Upper lobe of left lung (tissue), 4 donors: ENCODE measurements at regions not wholly inside any gene's neighbourhood (a gene's known extent, or its start where the extent isn't known, plus 50 kb on each side); places are given as distances from the start of the nearest gene placed in this dataset.

Source experiments
- CTCF ChIP-seq, 6 experiments: fragments of 450-650 bp in 4 of 6; fragments of 200-600 bp in 2 of 6; sonication (generic) in 2 of 6; IDR thresholded peaks; one replicate each; pipeline ENCODE4 v1.5.1; 2016 to 2019; ENCODE audit warnings: antibody characterized with exemption in 6 of 6
- EP300 ChIP-seq, 4 donors: sonication (generic); formaldehyde crosslinking; IDR thresholded peaks; one replicate each; pipeline ENCODE4 v1.5.1; 2017; ENCODE audit warnings: antibody characterized with exemption in 4 of 4, control low read depth in 2 of 4
- POLR2A ChIP-seq, 4 donors: fragments of 450-650 bp; IDR thresholded peaks; one replicate each; pipeline ENCODE4 v1.5.1; 2016 to 2017; ENCODE audit warnings: antibody characterized with exemption in 4 of 4, mild to moderate bottlenecking in 2 of 4

DNA sequence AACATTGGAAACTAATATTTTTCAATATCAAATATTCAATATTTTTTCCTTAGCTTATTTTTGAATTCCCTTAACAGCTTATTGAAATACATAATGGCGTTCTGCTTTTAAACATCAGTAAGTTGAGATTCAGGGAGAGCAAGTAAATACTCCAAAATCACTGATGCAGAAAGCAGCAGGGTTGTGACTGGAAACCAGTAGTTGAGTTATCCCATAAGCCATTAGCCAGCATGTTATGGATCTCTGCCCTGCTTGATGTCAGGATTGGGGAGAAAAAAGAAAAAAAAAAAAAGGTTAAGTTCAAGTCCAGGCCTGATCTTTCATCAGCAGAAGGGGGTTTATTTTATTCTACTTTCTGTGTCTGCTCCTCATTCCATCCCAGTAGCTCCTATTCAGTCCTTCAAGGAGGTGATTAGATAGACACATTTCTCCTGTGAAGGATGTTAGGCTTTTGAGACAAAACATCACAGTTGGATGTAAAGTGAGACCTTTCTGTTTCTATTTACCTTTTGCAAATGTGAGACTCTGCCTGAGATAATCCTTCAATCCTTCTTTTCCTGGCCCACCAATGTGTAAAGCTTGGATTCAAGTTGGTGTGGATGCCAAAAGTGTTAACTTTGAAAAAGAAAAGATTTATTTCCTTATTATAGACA, 110.9 kb upstream of the HDAC9 start:
- TF ChIP-seq POLR2A (IDR thresholded peaks at IDR 0.05) (no peak), CTCF (IDR thresholded peaks at IDR 0.05) (no peak), EP300 (IDR thresholded peaks at IDR 0.05) (no peak)
